ENCODE measurements at regions not wholly inside any gene's neighbourhood (a gene's known extent, or its start where the extent isn't known, plus 50 kb on each side); places are given as distances from the start of the nearest gene placed in this dataset.

GRCh38 chr6:11633741-11634509 lies 96.4 kb downstream of the TMEM170B start:
- no peak for DNase-seq

- no peak for DNase-seq
Measured at GRCh38 chr6:11634948-11635347, 97.4 kb downstream of the TMEM170B start.

GRCh38 chr6:11636121-11636520 lies 98.6 kb downstream of the TMEM170B start:
- no peak for DNase-seq

- DNase-seq: no peak
Measured at GRCh38 chr6:11637266-11637665, 99.7 kb downstream of the TMEM170B start.

- DNase-seq: no peak
Measured at GRCh38 chr6:11639376-11640235, 102.1 kb downstream of the TMEM170B start.

GRCh38 chr6:11640486-11640885 lies 102.9 kb downstream of the TMEM170B start:
- no peak for DNase-seq

- DNase-seq: no peak
Measured at GRCh38 chr6:11644071-11644470, 106.5 kb downstream of the TMEM170B start.

GRCh38 chr6:11644601-11645000 lies 107.1 kb downstream of the TMEM170B start:
- no peak for DNase-seq

GRCh38 chr6:11645016-11645415 lies 107.5 kb downstream of the TMEM170B start:
- peak; percentile 53 for DNase-seq

- DNase-seq: no peak
Measured at GRCh38 chr6:11648436-11648775, 110.9 kb downstream of the TMEM170B start.

- no peak for DNase-seq
Measured at GRCh38 chr6:11648889-11649288, 111.3 kb downstream of the TMEM170B start.

GRCh38 chr6:11650025-11650696 lies 112.6 kb downstream of the TMEM170B start:
- DNase-seq: peak; percentile 91

GRCh38 chr6:11650711-11651110 lies 113.2 kb downstream of the TMEM170B start:
- DNase-seq: no peak

GRCh38 chr6:11653028-11653583 lies 115.6 kb downstream of the TMEM170B start:
- peak; percentile 97 for DNase-seq

- peak; percentile 86 for DNase-seq
Measured at GRCh38 chr6:11654876-11655275, 117.3 kb downstream of the TMEM170B start.

- DNase-seq: no peak
Measured at GRCh38 chr6:11656491-11656890, 118.9 kb downstream of the TMEM170B start.

- DNase-seq: no peak
Measured at GRCh38 chr6:11659757-11660156, 118.8 kb downstream of the ADTRP start.

- no peak for DNase-seq
Measured at GRCh38 chr6:11662323-11662722, 116.3 kb downstream of the ADTRP start.

- no peak for DNase-seq
Measured at GRCh38 chr6:11663519-11663918, 115.1 kb downstream of the ADTRP start.

Measured in fibroblast of skin of scalp (primary cell).